Naive thymus-derived CD4-positive, alpha-beta T cell (primary cell): ENCODE measurements at regions not wholly inside any gene's neighbourhood (a gene's known extent, or its start where the extent isn't known, plus 50 kb on each side); places are given as distances from the start of the nearest gene placed in this dataset.

Experiments
- ATAC-seq: fragments of 150-1000 bp; cut with Tn5 transposase; 2 replicates; pipeline ENCODE4 v1.10.0; 2021; ENCODE audit warnings: mild to moderate bottlenecking, moderate library complexity
- CTCF ChIA-PET: fragments of 350-600 bp; sonication (Branson Sonifier 250); formaldehyde crosslinking; loops from one replicate; lab custom pipeline; 2021; ENCODE audit warnings: antibody characterized with exemption; lab: Charles Lee
- POLR2A ChIA-PET: fragments of 350-600 bp; sonication (Branson Sonifier 250); formaldehyde crosslinking; loops from one replicate; lab custom pipeline; 2021; ENCODE audit warnings: antibody characterized with exemption, inconsistent platforms; lab: Charles Lee
- DNase-seq, 9 donors: peaks; one replicate each; pipeline versions ENCODE4 v3.0.0 to v3.0.0-alpha.2; 2020 to 2022; ENCODE audit warnings: mixed read lengths in 1 of 9
- H3K27ac ChIP-seq: one replicate; pipeline ENCODE4 v1.7.0; 2013; ENCODE audit warnings: mild to moderate bottlenecking, low read depth, low read length, moderate library complexity
- H3K27me3 ChIP-seq, 2 donors: one replicate each; pipeline ENCODE4 v1.7.0; 2013; ENCODE audit warnings: low read length in 2 of 2, mild to moderate bottlenecking in 2 of 2, moderate library complexity in 2 of 2; ENCODE audit not compliant: control insufficient read depth in 2 of 2, insufficient read depth in 2 of 2
- H3K36me3 ChIP-seq, 3 experiments: 1 replicate in 2 of 3; 2 replicates in 1 of 3; pipeline ENCODE4 v1.7.0; 2013; ENCODE audit warnings: low read length in 3 of 3, mild to moderate bottlenecking in 3 of 3, moderate library complexity in 1 of 3; ENCODE audit not compliant: insufficient read depth in 3 of 3, control insufficient read depth in 2 of 3
- H3K4me1 ChIP-seq, 2 donors: one replicate each; pipeline ENCODE4 v1.7.0; 2013; ENCODE audit warnings: low read length in 2 of 2, mild to moderate bottlenecking in 2 of 2, moderate library complexity in 1 of 2; ENCODE audit not compliant: control insufficient read depth in 2 of 2, insufficient read depth in 2 of 2
- H3K4me3 ChIP-seq: 2 replicates; pipeline ENCODE4 v1.7.0; 2013; ENCODE audit warnings: mild to moderate bottlenecking, low read length
- H3K9me3 ChIP-seq, 3 experiments: 1 replicate in 2 of 3; 2 replicates in 1 of 3; pipeline ENCODE4 v1.7.0; 2013; ENCODE audit warnings: low read length in 3 of 3; ENCODE audit not compliant: control insufficient read depth in 2 of 3
- H3K27ac Mint-ChIP-seq, 9 donors: one replicate each; pipeline ENCODE4 v1.8.0; 2020 to 2022; ENCODE audit warnings: mixed read lengths in 9 of 9, mild to moderate bottlenecking in 8 of 9, moderate library complexity in 5 of 9, inconsistent platforms in 2 of 9
- H3K27me3 Mint-ChIP-seq, 5 donors: one replicate each; pipeline ENCODE4 v1.8.0; 2021 to 2022; ENCODE audit warnings: mixed read lengths in 5 of 5, mild to moderate bottlenecking in 1 of 5
- H3K36me3 Mint-ChIP-seq, 5 donors: one replicate each; pipeline ENCODE4 v1.8.0; 2020 to 2022; ENCODE audit warnings: mixed read lengths in 5 of 5, mild to moderate bottlenecking in 3 of 5, inconsistent platforms in 1 of 5
- H3K4me1 Mint-ChIP-seq, 7 donors: one replicate each; pipeline ENCODE4 v1.8.0; 2020 to 2022; ENCODE audit warnings: mixed read lengths in 7 of 7, mild to moderate bottlenecking in 3 of 7, inconsistent platforms in 1 of 7
- H3K4me3 Mint-ChIP-seq, 10 donors: one replicate each; pipeline ENCODE4 v1.8.0; 2020 to 2022; ENCODE audit warnings: mild to moderate bottlenecking in 10 of 10, mixed read lengths in 10 of 10, moderate library complexity in 6 of 10, inconsistent platforms in 2 of 10
- H3K9me3 Mint-ChIP-seq, 11 donors: one replicate each; pipeline ENCODE4 v1.8.0; 2020 to 2022; ENCODE audit warnings: mixed read lengths in 11 of 11, mild to moderate bottlenecking in 4 of 11, inconsistent platforms in 1 of 11, moderate library complexity in 1 of 11
- intact Hi-C, 2 donors: fragments of 100-400 bp; cut with micrococcal nuclease; formaldehyde crosslinking; loops; one replicate each; pipeline ENCODE4 v1.15.1; 2023

GRCh38 chr1:209506101-209506500, 77.4 kb upstream of the CAMK1G start:
- H3K4me3 Mint-ChIP-seq = no peak overlapping the region
- H3K4me1 Mint-ChIP-seq = no peaks in the 10 kb centered on the region
- Histone ChIP-seq H3K36me3 (no peaks in the 10 kb centered on the region), H3K9me3 (peaks cover 0 to 13% (median 0%) of the 10 kb centered on the region in 3 experiments), H3K27me3 (no peaks in the 10 kb centered on the region), H3K4me3 (no peak overlapping the region), H3K4me1 (no peaks in the 10 kb centered on the region), H3K27ac (no peak overlapping the region)
- intact Hi-C loops = no loop called here
- ChIA-PET CTCF (no interaction called here), POLR2A (no interaction called here)
- H3K36me3 Mint-ChIP-seq = peaks cover 0 to 3% (median 0%) of the 10 kb centered on the region in 5 donors
- peaks cover 2 to 9% (median 6%) of the 10 kb centered on the region in 11 donors for H3K9me3 Mint-ChIP-seq
- no peak for DNase-seq
- H3K27me3 Mint-ChIP-seq = peaks cover 2 to 40% (median 18%) of the 10 kb centered on the region in 5 donors
- no peak overlapping the region for H3K27ac Mint-ChIP-seq
- no peak for ATAC-seq

- Histone ChIP-seq H3K27ac (no peak overlapping the region), H3K4me3 (no peak overlapping the region), H3K36me3 (no peaks in the 10 kb centered on the region), H3K4me1 (no peaks in the 10 kb centered on the region), H3K9me3 (no peaks in the 10 kb centered on the region), H3K27me3 (no peaks in the 10 kb centered on the region)
- H3K27ac Mint-ChIP-seq = no peak overlapping the region
- DNase-seq (no peak), ATAC-seq (no peak)
- ChIA-PET POLR2A (no interaction called here), CTCF (no interaction called here)
- H3K27me3 Mint-ChIP-seq = peaks cover 5 to 30% (median 15%) of the 10 kb centered on the region in 5 donors
- H3K36me3 Mint-ChIP-seq = no peaks in the 10 kb centered on the region
- no peaks in the 10 kb centered on the region for H3K4me1 Mint-ChIP-seq
- peaks cover 0 to 2% (median 0%) of the 10 kb centered on the region in 11 donors for H3K9me3 Mint-ChIP-seq
- intact Hi-C loops = no loop called here
- H3K4me3 Mint-ChIP-seq = no peak overlapping the region
These were observed 74.5 kb upstream of the CAMK1G start for GRCh38 chr1:209509039-209509438.

GRCh38 chr1:209510063-209510462, 73.5 kb upstream of the CAMK1G start:
- Mint-ChIP-seq H3K27me3 (peaks cover 5 to 25% (median 14%) of the 10 kb centered on the region in 5 donors), H3K36me3 (no peaks in the 10 kb centered on the region), H3K27ac (no peak overlapping the region), H3K4me1 (no peaks in the 10 kb centered on the region), H3K4me3 (no peak overlapping the region), H3K9me3 (peaks cover 0 to 2% (median 0%) of the 10 kb centered on the region in 11 donors)
- no peak overlapping the region for H3K4me3 ChIP-seq
- no peak overlapping the region for H3K27ac ChIP-seq
- no peaks in the 10 kb centered on the region for H3K36me3 ChIP-seq
- ChIA-PET CTCF (no interaction called here), POLR2A (no interaction called here)
- H3K9me3 ChIP-seq = no peaks in the 10 kb centered on the region
- no peaks in the 10 kb centered on the region for H3K27me3 ChIP-seq
- no peaks in the 10 kb centered on the region for H3K4me1 ChIP-seq
- intact Hi-C loops = no loop called here
- ATAC-seq (no peak), DNase-seq (no peak)

GRCh38 chr1:209511169-209511568, 72.3 kb upstream of the CAMK1G start:
- ChIA-PET POLR2A (interaction anchor here (0.6 kb wide), 1 partner anchor 44 kb away, joined by 3 read pairs; no protein-coding TSS in a partner anchor), CTCF (no interaction called here)
- no peak for ATAC-seq
- Mint-ChIP-seq H3K36me3 (no peaks in the 10 kb centered on the region), H3K27me3 (peaks cover 6 to 24% (median 15%) of the 10 kb centered on the region in 5 donors), H3K4me3 (no peak overlapping the region), H3K9me3 (peaks cover 0 to 2% (median 0%) of the 10 kb centered on the region in 11 donors), H3K4me1 (no peaks in the 10 kb centered on the region), H3K27ac (no peak overlapping the region)
- Histone ChIP-seq H3K36me3 (no peaks in the 10 kb centered on the region), H3K9me3 (no peaks in the 10 kb centered on the region), H3K27ac (no peak overlapping the region), H3K4me1 (no peaks in the 10 kb centered on the region), H3K27me3 (no peaks in the 10 kb centered on the region), H3K4me3 (no peak overlapping the region)
- no peak for DNase-seq
- intact Hi-C loops = no loop called here

GRCh38 chr1:209512821-209513220, 70.7 kb upstream of the CAMK1G start:
- no peaks in the 10 kb centered on the region for H3K9me3 Mint-ChIP-seq
- ATAC-seq (no peak), DNase-seq (no peak)
- POLR2A ChIA-PET = no interaction called here
- Histone ChIP-seq H3K27ac (no peak overlapping the region), H3K4me1 (no peaks in the 10 kb centered on the region), H3K4me3 (no peak overlapping the region), H3K9me3 (no peaks in the 10 kb centered on the region), H3K36me3 (no peaks in the 10 kb centered on the region), H3K27me3 (no peaks in the 10 kb centered on the region)
- H3K27ac Mint-ChIP-seq = no peak overlapping the region
- H3K27me3 Mint-ChIP-seq = peaks cover 9 to 16% (median 10%) of the 10 kb centered on the region in 5 donors
- CTCF ChIA-PET = no interaction called here
- intact Hi-C loops = no loop called here
- H3K4me1 Mint-ChIP-seq = no peaks in the 10 kb centered on the region
- H3K36me3 Mint-ChIP-seq = no peaks in the 10 kb centered on the region
- H3K4me3 Mint-ChIP-seq = no peak overlapping the region

- Histone ChIP-seq H3K4me3 (no peak overlapping the region), H3K4me1 (no peaks in the 10 kb centered on the region), H3K9me3 (no peaks in the 10 kb centered on the region), H3K27me3 (no peaks in the 10 kb centered on the region), H3K36me3 (no peaks in the 10 kb centered on the region), H3K27ac (no peak overlapping the region)
- no peak overlapping the region for H3K4me3 Mint-ChIP-seq
- H3K36me3 Mint-ChIP-seq = no peaks in the 10 kb centered on the region
- CTCF ChIA-PET = no interaction called here
- no peak for ATAC-seq
- H3K27ac Mint-ChIP-seq = no peak overlapping the region
- intact Hi-C loops = no loop called here
- H3K4me1 Mint-ChIP-seq = no peaks in the 10 kb centered on the region
- H3K27me3 Mint-ChIP-seq = peaks cover 10 to 16% (median 12%) of the 10 kb centered on the region in 5 donors
- H3K9me3 Mint-ChIP-seq = no peaks in the 10 kb centered on the region
- POLR2A ChIA-PET = no interaction called here
- no peak for DNase-seq
These were observed 70.3 kb upstream of the CAMK1G start for GRCh38 chr1:209513226-209513625.
